ENCODE measurements at regions not wholly inside any gene's neighbourhood (a gene's known extent, or its start where the extent isn't known, plus 50 kb on each side); places are given as distances from the start of the nearest gene placed in this dataset.

GRCh38 chr1:94339206-94339927, 78.8 kb upstream of the ABCD3 start:
- TF ChIP-seq CTCF (IDR thresholded peaks at IDR 0.05), result no peak
- no peak for TF ChIP-seq EP300 (IDR thresholded peaks at IDR 0.05)

All from gastroesophageal sphincter (tissue), 3 donors.